B cell (primary cell): ENCODE measurements at regions not wholly inside any gene's neighbourhood (a gene's known extent, or its start where the extent isn't known, plus 50 kb on each side); places are given as distances from the start of the nearest gene placed in this dataset.

Experiments used
- EZH2 ChIP-seq: IDR thresholded peaks from 2 replicates; pipeline ENCODE4 v1.6.1; 2012; ENCODE audit warnings: borderline replicate concordance, low read depth, mild to moderate bottlenecking, moderate library complexity, low read length; ENCODE audit not compliant: insufficient read depth, poor library complexity, severe bottlenecking
- TF ChIP-seq, protein P1 (sequence below): fragments of 200-600 bp; IDR thresholded peaks from one replicate; pipeline ENCODE4 v1.8.0; 2022; ENCODE audit warnings: antibody characterized with exemption, mild to moderate bottlenecking

DNA sequence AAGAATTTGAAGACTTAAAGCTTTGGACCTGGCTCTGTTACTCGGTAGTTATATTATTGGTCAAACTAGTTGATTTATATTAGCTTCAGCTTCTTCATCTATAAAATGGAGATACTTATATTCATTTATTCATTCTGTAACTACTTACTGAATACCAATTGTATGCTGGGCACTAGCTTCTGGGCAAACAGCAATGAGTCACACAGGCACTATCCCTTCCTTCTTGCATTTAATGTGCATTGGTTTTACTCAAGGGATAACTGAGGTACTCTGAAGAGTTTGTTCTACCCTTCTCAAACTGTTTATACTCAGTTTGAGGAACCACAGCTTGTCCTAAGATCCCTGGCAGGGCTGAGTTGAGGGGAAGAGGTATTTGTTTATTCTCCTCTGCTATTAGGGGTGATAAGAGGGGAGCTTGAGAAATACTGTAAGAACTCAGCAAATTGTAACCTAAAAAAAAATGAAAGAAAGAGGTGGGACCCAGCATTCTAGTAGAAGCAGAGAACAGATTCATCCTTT is 825.4 kb upstream of the AMELY start:
- TF ChIP-seq, protein P1, sequence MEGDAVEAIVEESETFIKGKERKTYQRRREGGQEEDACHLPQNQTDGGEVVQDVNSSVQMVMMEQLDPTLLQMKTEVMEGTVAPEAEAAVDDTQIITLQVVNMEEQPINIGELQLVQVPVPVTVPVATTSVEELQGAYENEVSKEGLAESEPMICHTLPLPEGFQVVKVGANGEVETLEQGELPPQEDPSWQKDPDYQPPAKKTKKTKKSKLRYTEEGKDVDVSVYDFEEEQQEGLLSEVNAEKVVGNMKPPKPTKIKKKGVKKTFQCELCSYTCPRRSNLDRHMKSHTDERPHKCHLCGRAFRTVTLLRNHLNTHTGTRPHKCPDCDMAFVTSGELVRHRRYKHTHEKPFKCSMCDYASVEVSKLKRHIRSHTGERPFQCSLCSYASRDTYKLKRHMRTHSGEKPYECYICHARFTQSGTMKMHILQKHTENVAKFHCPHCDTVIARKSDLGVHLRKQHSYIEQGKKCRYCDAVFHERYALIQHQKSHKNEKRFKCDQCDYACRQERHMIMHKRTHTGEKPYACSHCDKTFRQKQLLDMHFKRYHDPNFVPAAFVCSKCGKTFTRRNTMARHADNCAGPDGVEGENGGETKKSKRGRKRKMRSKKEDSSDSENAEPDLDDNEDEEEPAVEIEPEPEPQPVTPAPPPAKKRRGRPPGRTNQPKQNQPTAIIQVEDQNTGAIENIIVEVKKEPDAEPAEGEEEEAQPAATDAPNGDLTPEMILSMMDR, result no peak
- TF ChIP-seq EZH2, result no peak
